ENCODE measurements at regions not wholly inside any gene's neighbourhood (a gene's known extent, or its start where the extent isn't known, plus 50 kb on each side); places are given as distances from the start of the nearest gene placed in this dataset.

- in situ Hi-C loops (cut with MboI; ENCODE audit: low pct_unique_long_range_greater_than_20kb, low sequenced_read_pairs, unreplicated experiment) = no loop called here
- TF ChIP-seq, protein P1, sequence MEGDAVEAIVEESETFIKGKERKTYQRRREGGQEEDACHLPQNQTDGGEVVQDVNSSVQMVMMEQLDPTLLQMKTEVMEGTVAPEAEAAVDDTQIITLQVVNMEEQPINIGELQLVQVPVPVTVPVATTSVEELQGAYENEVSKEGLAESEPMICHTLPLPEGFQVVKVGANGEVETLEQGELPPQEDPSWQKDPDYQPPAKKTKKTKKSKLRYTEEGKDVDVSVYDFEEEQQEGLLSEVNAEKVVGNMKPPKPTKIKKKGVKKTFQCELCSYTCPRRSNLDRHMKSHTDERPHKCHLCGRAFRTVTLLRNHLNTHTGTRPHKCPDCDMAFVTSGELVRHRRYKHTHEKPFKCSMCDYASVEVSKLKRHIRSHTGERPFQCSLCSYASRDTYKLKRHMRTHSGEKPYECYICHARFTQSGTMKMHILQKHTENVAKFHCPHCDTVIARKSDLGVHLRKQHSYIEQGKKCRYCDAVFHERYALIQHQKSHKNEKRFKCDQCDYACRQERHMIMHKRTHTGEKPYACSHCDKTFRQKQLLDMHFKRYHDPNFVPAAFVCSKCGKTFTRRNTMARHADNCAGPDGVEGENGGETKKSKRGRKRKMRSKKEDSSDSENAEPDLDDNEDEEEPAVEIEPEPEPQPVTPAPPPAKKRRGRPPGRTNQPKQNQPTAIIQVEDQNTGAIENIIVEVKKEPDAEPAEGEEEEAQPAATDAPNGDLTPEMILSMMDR (IDR thresholded peaks at IDR 0.05; ENCODE audit: extremely low read depth, insufficient read depth, missing control alignments) = no peak
- DNase-seq (ENCODE audit: low spot score) = no peak
Measured at GRCh38 chr1:238257018-238257621, 366.4 kb upstream of the ZP4 start.

GRCh38 chr1:238254935-238255334 lies 364.2 kb upstream of the ZP4 start:
- TF ChIP-seq, protein P1 (IDR thresholded peaks at IDR 0.05; ENCODE audit: extremely low read depth, insufficient read depth, missing control alignments) = no peak
- in situ Hi-C loops (cut with MboI; ENCODE audit: low pct_unique_long_range_greater_than_20kb, low sequenced_read_pairs, unreplicated experiment) = no loop called here
- DNase-seq (ENCODE audit: low spot score) = no peak

- in situ Hi-C loops (cut with MboI; ENCODE audit: low pct_unique_long_range_greater_than_20kb, low sequenced_read_pairs, unreplicated experiment) = no loop called here
- DNase-seq (ENCODE audit: low spot score) = peak; percentile 45
- TF ChIP-seq, protein P1 (IDR thresholded peaks at IDR 0.05; ENCODE audit: extremely low read depth, insufficient read depth, missing control alignments) = peak; percentile 62
Measured at GRCh38 chr1:238252033-238252802, 361.5 kb upstream of the ZP4 start.

DNA sequence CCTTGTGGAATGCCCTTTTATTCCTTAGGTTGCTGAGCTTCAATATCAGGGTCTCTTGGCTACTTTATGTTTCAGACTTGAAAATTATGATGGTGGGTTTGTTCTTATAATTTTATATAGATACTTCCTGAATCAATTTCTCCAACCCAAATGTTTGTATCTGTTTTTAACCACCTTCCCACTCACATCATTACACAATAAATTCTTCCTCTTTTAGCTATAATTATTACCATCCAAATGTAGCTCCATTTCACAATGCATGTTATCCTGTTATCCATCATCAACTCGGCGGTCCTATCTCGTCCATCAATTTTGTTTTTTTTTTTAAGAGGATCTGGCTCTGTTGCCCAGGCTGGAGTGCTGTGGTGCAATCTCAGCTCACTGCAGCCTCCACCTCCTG lies 357.6 kb upstream of the ZP4 start:
- no peak for DNase-seq (ENCODE audit: low spot score)
- TF ChIP-seq, protein P1 (IDR thresholded peaks at IDR 0.05; ENCODE audit: extremely low read depth, insufficient read depth, missing control alignments) = no peak
- in situ Hi-C loops (cut with MboI; ENCODE audit: low pct_unique_long_range_greater_than_20kb, low sequenced_read_pairs, unreplicated experiment) = no loop called here

- in situ Hi-C loops (cut with MboI; ENCODE audit: low pct_unique_long_range_greater_than_20kb, low sequenced_read_pairs, unreplicated experiment) = no loop called here
- DNase-seq (ENCODE audit: low spot score) = no peak
Measured at GRCh38 chr1:238242181-238242580, 351.5 kb upstream of the ZP4 start.

GRCh38 chr1:238241607-238242006 lies 350.9 kb upstream of the ZP4 start:
- in situ Hi-C loops (cut with MboI; ENCODE audit: low pct_unique_long_range_greater_than_20kb, low sequenced_read_pairs, unreplicated experiment) = no loop called here
- peak; percentile 24 for DNase-seq (ENCODE audit: low spot score)
- TF ChIP-seq, protein P1 (IDR thresholded peaks at IDR 0.05; ENCODE audit: extremely low read depth, insufficient read depth, missing control alignments) = no peak

More at GRCh38 chr1:238242181-238242580, 351.5 kb upstream of the ZP4 start:
- TF ChIP-seq, protein P1 (IDR thresholded peaks at IDR 0.05; ENCODE audit: extremely low read depth, insufficient read depth, missing control alignments) = no peak
